ENCODE measurements at regions not wholly inside any gene's neighbourhood (a gene's known extent, or its start where the extent isn't known, plus 50 kb on each side); places are given as distances from the start of the nearest gene placed in this dataset.

GRCh38 chr2:18402831-18403230 is 157.6 kb downstream of the RDH14 start:
- Histone ChIP-seq H3K27me3 (replicated peaks in 1 of 4; ENCODE audit: control insufficient read depth in 3 of 4, extremely low read depth in 1 of 4, insufficient read depth in 3 of 4, low read length in 3 of 4) (no peaks in the 10 kb centered on the region), H3K79me1 (ENCODE audit: low read depth, low read length) (no peaks in the 10 kb centered on the region), H3K79me2 (ENCODE audit: control insufficient read depth in 1 of 2, insufficient read depth in 2 of 2, low read length in 2 of 2) (no peaks in the 10 kb centered on the region), H3K23me2 (ENCODE audit: low read depth, low read length) (no peaks in the 10 kb centered on the region), H2BK5ac (ENCODE audit: low read depth, low read length) (no peak overlapping the region), H4K20me1 (replicated peaks in 1 of 2; ENCODE audit: control insufficient read depth in 1 of 2, insufficient read depth in 2 of 2, low read length in 2 of 2) (no peaks in the 10 kb centered on the region), H3K4ac (replicated peaks; ENCODE audit: insufficient read length, low read depth, low read length) (no peak overlapping the region), H3K36me3 (ENCODE audit: control insufficient read depth in 2 of 4, insufficient read depth in 4 of 4, low read length in 3 of 4) (no peaks in the 10 kb centered on the region), H3K18ac (ENCODE audit: extremely low read depth, low read length) (no peak overlapping the region), H3K27ac (ENCODE audit: low read depth, low read length) (no peak overlapping the region), H3K4me1 (replicated peaks in 1 of 4; ENCODE audit: control insufficient read depth in 3 of 4, insufficient read depth in 4 of 4, low read length in 3 of 4) (no peaks in the 10 kb centered on the region), H4K5ac (ENCODE audit: insufficient read length, low read depth, low read length) (no peak overlapping the region), H3K9ac (replicated peaks in 1 of 4; ENCODE audit: extremely low read depth in 1 of 4, low read depth in 3 of 4, low read length in 3 of 4) (no peak overlapping the region), H2BK120ac (replicated peaks; ENCODE audit: low read depth, low read length) (no peak overlapping the region), H3K9me3 (ENCODE audit: insufficient read depth in 2 of 2, low read depth in 1 of 2, low read length in 1 of 2) (no peaks in the 10 kb centered on the region; a peak in 1 of 4 replicates), H2BK12ac (ENCODE audit: low read depth, low read length) (no peak overlapping the region), H3K4me2 (ENCODE audit: insufficient read depth in 1 of 2, low read depth in 2 of 2, low read length in 2 of 2) (no peak overlapping the region), H2BK15ac (ENCODE audit: low read length) (no peak overlapping the region), H3K4me3 (ENCODE audit: extremely low read depth in 1 of 4, insufficient read depth in 2 of 4, low read depth in 3 of 4, low read length in 4 of 4) (no peak overlapping the region), H3K23ac (ENCODE audit: insufficient read length) (no peak overlapping the region), H3K14ac (ENCODE audit: insufficient read length) (no peak overlapping the region), H2AFZ (ENCODE audit: low read length) (no peak overlapping the region), H4K91ac (replicated peaks; ENCODE audit: insufficient read length, low read length) (no peak overlapping the region), H4K8ac (ENCODE audit: extremely low read depth, insufficient read depth, low read length) (no peak overlapping the region), H3K56ac (replicated peaks; ENCODE audit: insufficient read length, low read depth, low read length) (no peak overlapping the region), H2AK5ac (ENCODE audit: low read depth, low read length) (no peak overlapping the region), H2BK20ac (ENCODE audit: low read length) (no peak overlapping the region)
- TF ChIP-seq BACH1 (IDR thresholded peaks at IDR 0.05; ENCODE audit: low read length) (no peak), EGR1 (IDR thresholded peaks at IDR 0.05; ENCODE audit: borderline replicate concordance, low read depth, low read length) (no peak), BRCA1 (IDR thresholded peaks at IDR 0.05; ENCODE audit: low read depth, low read length) (no peak), CBX5 (IDR thresholded peaks at IDR 0.05; ENCODE audit: low read depth, low read length) (no peak), RXRA (IDR thresholded peaks at IDR 0.05; ENCODE audit: insufficient read depth, low read depth, low read length) (no peak), NANOG (IDR thresholded peaks at IDR 0.05; ENCODE audit: insufficient read depth, low read depth, low read length, poor library complexity, severe bottlenecking) (no peak), SAP30 (IDR thresholded peaks at IDR 0.05; ENCODE audit: insufficient read depth, insufficient replicate concordance, low read length) (no peak), HDAC2 (IDR thresholded peaks at IDR 0.05; ENCODE audit: borderline replicate concordance in 1 of 2, low read depth in 2 of 2, low read length in 2 of 2) (no peak), POLR2A (IDR thresholded peaks at IDR 0.05; ENCODE audit: control extremely low read depth in 1 of 2, low read depth in 2 of 2, low read length in 2 of 2) (no peak), GTF2F1 (IDR thresholded peaks at IDR 0.05; ENCODE audit: borderline replicate concordance, low read depth, low read length) (no peak)
- ChIA-PET CTCF (ENCODE audit: partially characterized antibody) (interaction anchor here (0.7 to 2.8 kb wide), 3 partner anchors 11 to 301 kb away, joined by 3 to 27 read pairs (median 19); no protein-coding TSS in a partner anchor), POLR2A (ENCODE audit: partially characterized antibody) (no interaction called here)
- 94% methylated on average over 2 of the region's 2 CpGs; no CpG with 5 or more reads in 1 of the 2 experiments for WGBS, 2 experiments (ENCODE audit: extremely low coverage in 1 of 2, insufficient coverage in 1 of 2, insufficient read length in 1 of 2, insufficient replicate concordance in 2 of 2, low coverage in 1 of 2, low lambda C conversion rate in 2 of 2, missing lambda C conversion rate in 1 of 2)
- FAIRE-seq (no peak), DNase-seq (ENCODE audit: low read depth in 1 of 2, low spot score in 2 of 2) (no peak)
